Panc1 (cell line): ENCODE measurements at regions not wholly inside any gene's neighbourhood (a gene's known extent, or its start where the extent isn't known, plus 50 kb on each side); places are given as distances from the start of the nearest gene placed in this dataset.

Experiments used
- ATAC-seq: fragments of 200-7000 bp; cut with Tn5 transposase; 2 replicates; pipeline ENCODE4 v1.9.1; 2020; ENCODE audit warnings: mild to moderate bottlenecking, moderate library complexity
- BruUV-seq: library from RNA; stranded (reverse); fragments of 400-500 nt; replicated peaks from 2 replicates; lab custom pipeline; 2021; lab: Mats Ljungman, UMichigan
- CTCF ChIA-PET: fragments of 300-600 bp; sonication (Branson Sonifier 250); formaldehyde crosslinking; loops from one replicate; lab custom pipeline; 2022; ENCODE audit warnings: antibody characterized with exemption; lab: Charles Lee
- POLR2A ChIA-PET: fragments of 300-600 bp; sonication (Branson Sonifier 250); formaldehyde crosslinking; loops from one replicate; lab custom pipeline; 2022; ENCODE audit warnings: antibody characterized with exemption; lab: Charles Lee
- DNase-seq: peaks from one replicate; pipeline ENCODE4 v3.0.0-alpha.2; 2010; ENCODE audit warnings: low read depth, low spot score
- H3K27ac ChIP-seq: 2 replicates; pipeline ENCODE4 v1.5.1; 2011; ENCODE audit warnings: mild to moderate bottlenecking, low read length, inconsistent platforms
- H3K27me3 ChIP-seq: fragments of 200-500 bp; sonication (Bioruptor generic); 2 replicates; pipeline ENCODE4 v1.6.0; 2014; ENCODE audit warnings: low read length, inconsistent platforms; ENCODE audit not compliant: control insufficient read depth, insufficient read depth
- H3K36me3 ChIP-seq: fragments of 200-500 bp; sonication (Bioruptor generic); 2 replicates; pipeline ENCODE4 v1.5.1; 2014; ENCODE audit warnings: inconsistent platforms, mild to moderate bottlenecking, low read length, moderate library complexity; ENCODE audit not compliant: control insufficient read depth, insufficient read depth
- H3K4me1 ChIP-seq: 2 replicates; pipeline ENCODE4 v1.5.1; 2011; ENCODE audit warnings: inconsistent platforms, mild to moderate bottlenecking, low read length, moderate library complexity; ENCODE audit not compliant: control insufficient read depth, insufficient read depth
- H3K4me3 ChIP-seq, 2 experiments: 2 replicates each; pipeline ENCODE4 v1.5.1; 2011 to 2012; ENCODE audit warnings: low read depth in 2 of 2, low read length in 2 of 2, mild to moderate bottlenecking in 2 of 2, inconsistent platforms in 1 of 2, moderate library complexity in 1 of 2
- H3K9me3 ChIP-seq: fragments of 200-500 bp; sonication (Bioruptor generic); 2 replicates; pipeline ENCODE4 v1.5.1; 2014; ENCODE audit warnings: low read depth, mild to moderate bottlenecking, inconsistent platforms, low read length, moderate library complexity; ENCODE audit not compliant: control insufficient read depth, insufficient read depth
- CTCF ChIP-seq: fragments of 450-650 bp; IDR thresholded peaks from 2 replicates; pipeline ENCODE4 v1.5.1; 2017; ENCODE audit warnings: mild to moderate bottlenecking
- POLR2AphosphoS5 ChIP-seq: IDR thresholded peaks from 2 replicates; pipeline ENCODE4 v1.6.1; 2012; ENCODE audit warnings: mild to moderate bottlenecking, low read depth, low read length, moderate library complexity
- SIN3A ChIP-seq: IDR thresholded peaks from 2 replicates; pipeline ENCODE4 v1.6.1; 2012; ENCODE audit warnings: low read depth, mild to moderate bottlenecking, low read length, moderate library complexity, borderline replicate concordance; ENCODE audit not compliant: insufficient read depth
- TCF7L2 ChIP-seq: IDR thresholded peaks from 2 replicates; pipeline ENCODE4 v1.6.1; 2011; ENCODE audit warnings: mild to moderate bottlenecking, low read depth, low read length, inconsistent platforms
- in situ Hi-C: cut with HindIII; loops from 2 replicates; pipeline ENCODE4 v1.10.0; 2016; ENCODE audit warnings: low sequenced_read_pairs, low pct_unique_long_range_greater_than_20kb
- intact Hi-C: fragments of 100-400 bp; cut with micrococcal nuclease; formaldehyde crosslinking; loops from one replicate; pipeline ENCODE4 v1.10.0; 2022; ENCODE audit not compliant: unreplicated experiment
- TF ChIP-seq, protein P1 (sequence below), 2 experiments: IDR thresholded peaks; 2 replicates each; pipeline ENCODE4 v1.6.1; 2011 to 2012; ENCODE audit warnings: low read depth in 2 of 2, control low read depth in 1 of 2, low read length in 1 of 2, mild to moderate bottlenecking in 1 of 2, moderate library complexity in 1 of 2; ENCODE audit not compliant: insufficient read depth in 1 of 2

DNA sequence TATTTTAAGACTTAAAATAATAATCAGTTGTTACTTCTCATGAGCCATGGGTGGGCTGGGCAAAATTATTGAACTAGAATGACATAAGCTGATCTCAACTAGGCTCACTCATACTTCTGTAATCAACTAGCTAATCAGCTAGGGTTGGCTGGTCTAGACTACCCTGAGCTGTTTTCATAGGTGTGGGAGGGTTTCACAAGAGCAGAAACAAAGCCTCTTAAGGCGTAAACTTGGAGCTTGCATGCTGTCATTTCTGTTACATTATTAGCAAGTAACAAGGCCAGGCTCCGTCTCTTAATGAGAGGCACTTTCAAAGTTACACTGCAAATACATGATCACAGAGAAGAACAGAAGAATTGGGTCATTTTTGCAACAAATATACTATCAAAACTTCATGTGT, 57.2 kb upstream of the GHR start:
- in situ Hi-C loops (no loop called here), intact Hi-C loops (no loop called here)
- ChIA-PET CTCF (no interaction called here), POLR2A (no interaction called here)
- no TSS peak for BruUV-seq
- no peak overlapping the region for H3K4me3 ChIP-seq
- ATAC-seq, result no peak
- no peaks in the 10 kb centered on the region for H3K36me3 ChIP-seq
- H3K9me3 ChIP-seq, result no peaks in the 10 kb centered on the region
- no peaks in the 10 kb centered on the region for H3K27me3 ChIP-seq
- no peak for DNase-seq
- no peaks in the 10 kb centered on the region for H3K4me1 ChIP-seq
- no peak for TF ChIP-seq SIN3A
- TF ChIP-seq, protein P1, sequence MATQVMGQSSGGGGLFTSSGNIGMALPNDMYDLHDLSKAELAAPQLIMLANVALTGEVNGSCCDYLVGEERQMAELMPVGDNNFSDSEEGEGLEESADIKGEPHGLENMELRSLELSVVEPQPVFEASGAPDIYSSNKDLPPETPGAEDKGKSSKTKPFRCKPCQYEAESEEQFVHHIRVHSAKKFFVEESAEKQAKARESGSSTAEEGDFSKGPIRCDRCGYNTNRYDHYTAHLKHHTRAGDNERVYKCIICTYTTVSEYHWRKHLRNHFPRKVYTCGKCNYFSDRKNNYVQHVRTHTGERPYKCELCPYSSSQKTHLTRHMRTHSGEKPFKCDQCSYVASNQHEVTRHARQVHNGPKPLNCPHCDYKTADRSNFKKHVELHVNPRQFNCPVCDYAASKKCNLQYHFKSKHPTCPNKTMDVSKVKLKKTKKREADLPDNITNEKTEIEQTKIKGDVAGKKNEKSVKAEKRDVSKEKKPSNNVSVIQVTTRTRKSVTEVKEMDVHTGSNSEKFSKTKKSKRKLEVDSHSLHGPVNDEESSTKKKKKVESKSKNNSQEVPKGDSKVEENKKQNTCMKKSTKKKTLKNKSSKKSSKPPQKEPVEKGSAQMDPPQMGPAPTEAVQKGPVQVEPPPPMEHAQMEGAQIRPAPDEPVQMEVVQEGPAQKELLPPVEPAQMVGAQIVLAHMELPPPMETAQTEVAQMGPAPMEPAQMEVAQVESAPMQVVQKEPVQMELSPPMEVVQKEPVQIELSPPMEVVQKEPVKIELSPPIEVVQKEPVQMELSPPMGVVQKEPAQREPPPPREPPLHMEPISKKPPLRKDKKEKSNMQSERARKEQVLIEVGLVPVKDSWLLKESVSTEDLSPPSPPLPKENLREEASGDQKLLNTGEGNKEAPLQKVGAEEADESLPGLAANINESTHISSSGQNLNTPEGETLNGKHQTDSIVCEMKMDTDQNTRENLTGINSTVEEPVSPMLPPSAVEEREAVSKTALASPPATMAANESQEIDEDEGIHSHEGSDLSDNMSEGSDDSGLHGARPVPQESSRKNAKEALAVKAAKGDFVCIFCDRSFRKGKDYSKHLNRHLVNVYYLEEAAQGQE (IDR thresholded peaks at IDR 0.05; ENCODE audit: insufficient read depth in 1 of 2, low read depth in 2 of 2, low read length in 1 of 2), result no peak
- TF ChIP-seq TCF7L2, result no peak
- TF ChIP-seq POLR2AphosphoS5, result no peak
- no peak for TF ChIP-seq CTCF
- H3K27ac ChIP-seq, result no peak overlapping the region
